ENCODE measurements at regions not wholly inside any gene's neighbourhood (a gene's known extent, or its start where the extent isn't known, plus 50 kb on each side); places are given as distances from the start of the nearest gene placed in this dataset.

DNA sequence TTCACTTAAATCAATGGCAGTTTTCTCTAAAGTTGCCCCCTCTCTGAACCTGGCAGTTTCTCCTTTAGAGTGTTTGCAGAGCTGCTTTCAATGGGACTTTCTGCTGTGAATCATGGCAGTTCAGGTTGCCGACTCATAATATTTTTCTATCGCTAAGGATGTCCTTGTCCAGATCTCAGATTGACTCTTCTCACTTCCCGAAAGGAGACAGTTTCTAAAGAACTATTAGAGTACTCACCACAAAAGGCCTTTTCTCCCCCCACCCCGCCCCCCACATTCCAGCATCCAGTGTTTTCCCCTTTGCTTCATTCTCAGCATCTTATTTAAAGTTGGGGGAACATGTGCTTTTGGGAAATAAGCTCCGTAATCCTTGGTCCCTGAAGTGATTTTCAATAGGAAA, 443.5 kb upstream of the KLF4 start:
- no peaks in the 10 kb centered on the region for H3K4me1 ChIP-seq (ENCODE audit: control insufficient read depth in 1 of 2, insufficient read depth in 2 of 2, low read length in 2 of 2)
- H3K27ac ChIP-seq (ENCODE audit: low read length) = no peak overlapping the region
- no peak overlapping the region for H3K4me3 ChIP-seq (ENCODE audit: low read depth in 1 of 2, low read length in 2 of 2)
- no peaks in the 10 kb centered on the region for H3K27me3 ChIP-seq (ENCODE audit: low read depth, low read length)
- no peaks in the 10 kb centered on the region for H3K36me3 ChIP-seq (ENCODE audit: control insufficient read depth in 1 of 2, insufficient read depth in 2 of 2, low read length in 2 of 2)
- H3K9me3 ChIP-seq (ENCODE audit: control insufficient read depth in 1 of 2, low read length in 2 of 2) = no peaks in the 10 kb centered on the region

DNA sequence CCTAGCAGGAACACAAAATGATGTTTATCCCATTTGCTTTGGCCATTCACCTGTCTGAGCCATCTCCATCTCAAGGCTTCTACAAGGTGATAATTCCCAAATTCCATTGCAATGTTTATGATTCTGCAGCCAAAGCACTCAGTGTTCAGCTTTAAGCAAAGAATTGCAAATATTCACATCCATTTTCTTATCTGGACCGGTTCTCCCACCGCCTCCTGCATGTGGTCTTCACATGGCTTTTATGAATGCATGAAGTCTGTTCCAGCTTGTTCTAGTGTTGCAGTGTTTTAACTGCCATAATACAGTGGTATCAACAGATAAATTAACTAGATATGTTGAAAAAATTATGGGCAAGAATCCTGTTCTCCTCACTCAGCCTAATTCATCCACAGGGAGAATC, 443.0 kb upstream of the KLF4 start:
- no peak overlapping the region for H3K27ac ChIP-seq (ENCODE audit: low read length)
- H3K36me3 ChIP-seq (ENCODE audit: control insufficient read depth in 1 of 2, insufficient read depth in 2 of 2, low read length in 2 of 2) = no peaks in the 10 kb centered on the region
- H3K27me3 ChIP-seq (ENCODE audit: low read depth, low read length) = no peaks in the 10 kb centered on the region
- no peak overlapping the region for H3K4me3 ChIP-seq (ENCODE audit: low read depth in 1 of 2, low read length in 2 of 2)
- H3K9me3 ChIP-seq (ENCODE audit: control insufficient read depth in 1 of 2, low read length in 2 of 2) = no peaks in the 10 kb centered on the region
- no peaks in the 10 kb centered on the region for H3K4me1 ChIP-seq (ENCODE audit: control insufficient read depth in 1 of 2, insufficient read depth in 2 of 2, low read length in 2 of 2)

DNA sequence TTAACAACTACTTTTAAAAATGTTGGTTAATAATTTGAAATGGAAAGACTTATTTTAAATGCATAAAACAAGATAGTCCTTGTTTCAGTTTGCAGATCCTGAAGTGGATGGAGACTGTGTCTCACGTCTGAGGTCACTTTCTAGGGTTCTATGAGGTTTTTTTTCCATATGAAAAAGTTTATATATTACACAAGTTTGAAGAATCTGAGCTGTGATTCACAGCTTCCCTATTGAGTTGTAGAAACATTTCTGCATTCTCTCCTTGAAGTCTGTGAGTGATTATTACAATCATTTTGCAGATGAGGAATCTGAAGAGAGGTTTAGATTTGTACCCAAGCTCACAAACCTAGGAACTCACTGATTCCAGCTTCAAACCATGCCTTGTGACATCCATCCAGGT, 442.5 kb upstream of the KLF4 start:
- H3K27me3 ChIP-seq (ENCODE audit: low read depth, low read length) = no peaks in the 10 kb centered on the region
- H3K4me3 ChIP-seq (ENCODE audit: low read depth in 1 of 2, low read length in 2 of 2) = no peak overlapping the region
- no peak overlapping the region for H3K27ac ChIP-seq (ENCODE audit: low read length)
- H3K9me3 ChIP-seq (ENCODE audit: control insufficient read depth in 1 of 2, low read length in 2 of 2) = no peaks in the 10 kb centered on the region
- H3K4me1 ChIP-seq (ENCODE audit: control insufficient read depth in 1 of 2, insufficient read depth in 2 of 2, low read length in 2 of 2) = no peaks in the 10 kb centered on the region
- no peaks in the 10 kb centered on the region for H3K36me3 ChIP-seq (ENCODE audit: control insufficient read depth in 1 of 2, insufficient read depth in 2 of 2, low read length in 2 of 2)

DNA sequence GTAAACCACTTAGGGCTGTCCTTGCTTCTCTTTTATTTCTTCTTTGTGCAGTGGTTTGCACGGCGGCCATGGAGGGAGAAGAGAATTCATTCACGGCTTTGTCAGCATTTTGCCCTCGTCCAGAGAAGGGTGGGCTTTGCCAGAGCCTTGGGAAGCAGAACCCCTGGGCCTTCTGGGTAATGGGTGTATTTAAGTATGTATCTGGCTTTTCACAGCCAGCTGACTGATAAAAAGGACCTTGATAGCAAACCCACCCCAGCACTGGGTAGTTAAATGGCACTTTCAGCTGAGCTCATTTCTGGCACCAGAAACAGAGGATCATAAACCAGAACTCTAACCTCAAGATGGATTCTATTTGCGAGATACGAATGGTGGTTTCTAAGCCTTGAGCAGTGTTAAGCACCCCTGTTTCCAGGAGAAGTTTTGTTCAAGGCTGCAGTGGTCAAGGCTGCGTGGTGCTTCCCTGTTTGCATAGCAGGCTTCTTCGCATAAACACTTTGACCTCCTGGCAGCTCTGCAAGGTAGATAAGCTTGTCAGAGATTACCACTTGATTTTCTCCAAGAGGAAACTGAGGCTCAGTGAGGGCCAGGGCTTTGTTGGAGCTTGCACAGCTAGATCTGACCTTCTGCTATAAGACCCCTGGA, 441.6 kb upstream of the KLF4 start:
- no peaks in the 10 kb centered on the region for H3K27me3 ChIP-seq (ENCODE audit: low read depth, low read length)
- no peak overlapping the region for H3K4me3 ChIP-seq (ENCODE audit: low read depth in 1 of 2, low read length in 2 of 2)
- H3K9me3 ChIP-seq (ENCODE audit: control insufficient read depth in 1 of 2, low read length in 2 of 2) = no peaks in the 10 kb centered on the region
- no peak overlapping the region for H3K27ac ChIP-seq (ENCODE audit: low read length)
- no peaks in the 10 kb centered on the region for H3K4me1 ChIP-seq (ENCODE audit: control insufficient read depth in 1 of 2, insufficient read depth in 2 of 2, low read length in 2 of 2)
- no peaks in the 10 kb centered on the region for H3K36me3 ChIP-seq (ENCODE audit: control insufficient read depth in 1 of 2, insufficient read depth in 2 of 2, low read length in 2 of 2)

DNA sequence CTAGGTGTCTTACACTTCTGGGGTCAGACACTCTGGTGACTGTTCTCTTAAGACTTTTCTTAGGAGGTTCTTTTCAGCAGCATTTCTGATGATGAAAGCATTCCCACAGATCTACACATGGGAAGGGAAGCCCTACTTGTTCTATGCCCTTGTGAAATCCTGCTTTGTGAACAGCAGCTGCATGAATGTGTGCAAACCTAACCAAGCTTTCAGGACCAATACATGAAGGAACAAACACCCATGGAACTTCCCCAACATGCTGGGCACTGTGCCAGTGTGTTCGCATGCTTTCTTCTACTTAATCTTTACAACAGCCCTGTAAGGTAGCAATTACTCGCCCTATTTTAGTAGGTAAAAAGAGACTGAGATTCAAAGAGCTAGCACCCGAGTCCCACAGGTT, 439.9 kb upstream of the KLF4 start:
- no peaks in the 10 kb centered on the region for H3K9me3 ChIP-seq (ENCODE audit: control insufficient read depth in 1 of 2, low read length in 2 of 2)
- no peak overlapping the region for H3K4me3 ChIP-seq (ENCODE audit: low read depth in 1 of 2, low read length in 2 of 2)
- no peaks in the 10 kb centered on the region for H3K4me1 ChIP-seq (ENCODE audit: control insufficient read depth in 1 of 2, insufficient read depth in 2 of 2, low read length in 2 of 2)
- H3K27ac ChIP-seq (ENCODE audit: low read length) = no peak overlapping the region
- H3K27me3 ChIP-seq (ENCODE audit: low read depth, low read length) = no peaks in the 10 kb centered on the region
- H3K36me3 ChIP-seq (ENCODE audit: control insufficient read depth in 1 of 2, insufficient read depth in 2 of 2, low read length in 2 of 2) = no peaks in the 10 kb centered on the region

DNA sequence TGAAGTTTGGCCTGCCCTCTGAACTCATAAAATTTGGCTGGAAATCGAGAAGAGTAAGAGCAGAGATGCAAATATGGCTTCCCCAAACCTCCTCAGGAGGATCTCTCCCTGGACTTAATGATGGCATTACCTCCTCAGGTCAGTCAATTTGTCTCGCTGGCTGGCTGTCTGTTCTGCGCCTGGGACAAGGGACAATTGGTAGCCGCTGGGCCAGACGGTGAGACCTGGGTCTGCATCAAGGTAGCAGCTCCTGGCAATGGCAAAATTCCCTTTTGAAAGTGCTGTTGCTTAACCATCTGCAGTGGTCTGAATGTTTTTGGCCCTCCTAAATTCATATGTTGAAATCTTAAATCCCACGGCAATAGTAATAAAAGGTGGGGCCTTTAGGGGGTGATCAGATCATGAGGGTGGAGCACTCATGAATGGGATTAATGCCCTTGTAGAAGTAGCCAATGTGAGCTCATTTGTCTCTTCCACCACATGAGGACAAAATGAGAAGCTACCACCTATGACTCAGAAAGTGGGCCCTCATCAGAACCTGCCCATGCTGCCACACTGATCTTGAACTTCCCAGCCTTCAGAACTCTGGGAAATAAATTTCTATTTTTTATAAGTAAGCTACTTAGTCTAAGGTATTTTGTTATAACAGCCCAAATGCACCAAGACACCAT, 439.3 kb upstream of the KLF4 start:
- no peak overlapping the region for H3K4me3 ChIP-seq (ENCODE audit: low read depth in 1 of 2, low read length in 2 of 2)
- no peaks in the 10 kb centered on the region for H3K4me1 ChIP-seq (ENCODE audit: control insufficient read depth in 1 of 2, insufficient read depth in 2 of 2, low read length in 2 of 2)
- no peaks in the 10 kb centered on the region for H3K27me3 ChIP-seq (ENCODE audit: low read depth, low read length)
- no peaks in the 10 kb centered on the region for H3K9me3 ChIP-seq (ENCODE audit: control insufficient read depth in 1 of 2, low read length in 2 of 2)
- H3K27ac ChIP-seq (ENCODE audit: low read length) = no peak overlapping the region
- no peaks in the 10 kb centered on the region for H3K36me3 ChIP-seq (ENCODE audit: control insufficient read depth in 1 of 2, insufficient read depth in 2 of 2, low read length in 2 of 2)

DNA sequence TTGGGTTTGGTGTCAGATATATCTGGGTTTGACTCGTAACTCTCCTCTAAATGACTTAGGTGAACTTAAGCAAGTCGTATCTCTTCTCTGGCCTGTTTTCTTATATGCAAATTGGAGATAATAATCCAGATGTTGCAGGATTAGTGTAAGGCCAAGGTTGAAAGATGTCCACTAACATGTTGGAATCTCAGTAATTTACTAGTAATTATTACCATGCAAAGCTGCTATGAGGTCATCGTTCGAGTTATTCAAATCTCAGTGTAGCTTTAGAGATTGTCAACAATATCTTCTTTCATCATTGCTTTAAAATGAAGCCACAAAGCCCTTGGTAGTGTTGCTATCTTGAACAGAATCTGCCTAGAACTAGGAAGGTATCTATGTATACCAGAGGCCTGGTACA, 437.7 kb upstream of the KLF4 start:
- H3K4me1 ChIP-seq (ENCODE audit: control insufficient read depth in 1 of 2, insufficient read depth in 2 of 2, low read length in 2 of 2) = peaks cover 0 to 3% of the 10 kb centered on the region in 2 donors
- no peak overlapping the region for H3K4me3 ChIP-seq (ENCODE audit: low read depth in 1 of 2, low read length in 2 of 2)
- no peaks in the 10 kb centered on the region for H3K9me3 ChIP-seq (ENCODE audit: control insufficient read depth in 1 of 2, low read length in 2 of 2)
- no peaks in the 10 kb centered on the region for H3K27me3 ChIP-seq (ENCODE audit: low read depth, low read length)
- no peaks in the 10 kb centered on the region for H3K36me3 ChIP-seq (ENCODE audit: control insufficient read depth in 1 of 2, insufficient read depth in 2 of 2, low read length in 2 of 2)
- no peak overlapping the region for H3K27ac ChIP-seq (ENCODE audit: low read length)

DNA sequence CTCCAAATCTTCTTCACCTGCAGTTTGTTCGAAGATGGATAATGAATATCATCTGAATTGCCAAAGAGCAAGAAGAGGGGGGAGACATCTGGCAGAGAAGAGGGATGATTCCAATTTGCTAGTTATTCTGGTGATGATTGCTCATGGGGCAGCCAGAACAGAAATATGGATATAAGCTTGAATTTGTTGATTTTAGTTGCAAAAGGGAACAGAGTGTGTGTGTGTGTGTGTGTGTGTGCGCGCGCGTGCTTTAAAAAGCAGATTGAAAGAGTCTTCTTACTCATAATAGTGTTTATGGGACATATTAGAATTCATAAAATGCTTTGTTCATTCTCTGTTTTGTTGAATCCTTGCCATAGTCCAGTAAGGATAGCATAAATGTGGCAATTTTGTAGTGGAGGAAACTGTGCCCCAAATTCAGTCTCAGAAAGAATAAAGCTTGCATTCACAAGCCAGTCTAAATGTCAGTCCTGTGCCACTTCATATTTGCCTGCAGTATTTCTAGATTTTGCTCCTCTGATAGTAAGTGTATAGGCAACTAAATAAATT, 436.3 kb upstream of the KLF4 start:
- Histone ChIP-seq H3K4me1 (ENCODE audit: control insufficient read depth in 1 of 2, insufficient read depth in 2 of 2, low read length in 2 of 2) (peaks cover 0 to 10% of the 10 kb centered on the region in 2 donors), H3K9me3 (ENCODE audit: control insufficient read depth in 1 of 2, low read length in 2 of 2) (no peaks in the 10 kb centered on the region), H3K27me3 (ENCODE audit: low read depth, low read length) (no peaks in the 10 kb centered on the region), H3K27ac (ENCODE audit: low read length) (no peak overlapping the region), H3K36me3 (ENCODE audit: control insufficient read depth in 1 of 2, insufficient read depth in 2 of 2, low read length in 2 of 2) (no peaks in the 10 kb centered on the region), H3K4me3 (ENCODE audit: low read depth in 1 of 2, low read length in 2 of 2) (no peak overlapping the region)

DNA sequence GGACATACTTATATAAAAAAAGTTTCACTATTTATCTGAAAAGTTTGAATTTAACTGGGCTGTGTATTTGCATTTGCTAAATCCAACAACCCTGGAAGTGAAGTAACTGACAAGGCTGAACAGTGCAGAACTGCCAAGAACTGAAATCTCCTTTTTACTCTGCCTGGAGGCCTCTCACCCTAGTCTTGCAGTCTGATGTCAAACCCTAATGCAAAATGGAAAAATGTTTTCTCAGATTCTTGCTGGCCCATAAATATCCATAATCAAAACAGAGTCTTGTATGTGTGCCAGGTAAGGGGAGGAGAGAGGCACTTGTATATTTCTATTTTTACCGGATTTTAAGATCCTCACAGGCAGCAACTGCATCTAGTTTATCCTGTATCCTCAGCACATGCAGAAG, 432.7 kb upstream of the KLF4 start:
- Histone ChIP-seq H3K36me3 (ENCODE audit: control insufficient read depth in 1 of 2, insufficient read depth in 2 of 2, low read length in 2 of 2) (no peaks in the 10 kb centered on the region), H3K4me3 (ENCODE audit: low read depth in 1 of 2, low read length in 2 of 2) (no peak overlapping the region), H3K4me1 (ENCODE audit: control insufficient read depth in 1 of 2, insufficient read depth in 2 of 2, low read length in 2 of 2) (peaks cover 0 to 10% of the 10 kb centered on the region in 2 donors), H3K27me3 (ENCODE audit: low read depth, low read length) (no peaks in the 10 kb centered on the region), H3K27ac (ENCODE audit: low read length) (no peak overlapping the region), H3K9me3 (ENCODE audit: control insufficient read depth in 1 of 2, low read length in 2 of 2) (no peaks in the 10 kb centered on the region)

DNA sequence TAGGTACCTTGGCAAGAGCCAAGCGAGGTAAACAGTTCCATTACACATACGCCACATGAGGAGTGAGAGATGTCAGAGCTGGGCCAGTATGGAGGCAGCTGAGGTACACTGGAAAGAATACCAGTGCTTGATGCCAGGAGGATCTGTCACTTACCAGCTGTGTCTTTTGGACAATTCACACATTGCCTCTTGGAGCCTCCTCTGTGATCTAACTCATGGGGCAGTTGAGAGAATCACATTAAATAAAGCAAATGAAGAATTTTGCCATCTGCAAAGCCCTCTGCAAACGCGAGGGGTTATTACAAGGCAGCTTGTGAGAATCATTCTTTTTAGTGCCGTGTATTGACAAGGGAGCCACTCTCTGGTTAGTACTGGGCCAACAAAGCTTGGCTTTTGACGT, 429.7 kb upstream of the KLF4 start:
- H3K9me3 ChIP-seq (ENCODE audit: control insufficient read depth in 1 of 2, low read length in 2 of 2) = no peaks in the 10 kb centered on the region
- no peak overlapping the region for H3K4me3 ChIP-seq (ENCODE audit: low read depth in 1 of 2, low read length in 2 of 2)
- H3K27me3 ChIP-seq (ENCODE audit: low read depth, low read length) = no peaks in the 10 kb centered on the region
- H3K36me3 ChIP-seq (ENCODE audit: control insufficient read depth in 1 of 2, insufficient read depth in 2 of 2, low read length in 2 of 2) = no peaks in the 10 kb centered on the region
- no peak overlapping the region for H3K27ac ChIP-seq (ENCODE audit: low read length)
- H3K4me1 ChIP-seq (ENCODE audit: control insufficient read depth in 1 of 2, insufficient read depth in 2 of 2, low read length in 2 of 2) = peaks cover 0 to 10% of the 10 kb centered on the region in 2 donors

DNA sequence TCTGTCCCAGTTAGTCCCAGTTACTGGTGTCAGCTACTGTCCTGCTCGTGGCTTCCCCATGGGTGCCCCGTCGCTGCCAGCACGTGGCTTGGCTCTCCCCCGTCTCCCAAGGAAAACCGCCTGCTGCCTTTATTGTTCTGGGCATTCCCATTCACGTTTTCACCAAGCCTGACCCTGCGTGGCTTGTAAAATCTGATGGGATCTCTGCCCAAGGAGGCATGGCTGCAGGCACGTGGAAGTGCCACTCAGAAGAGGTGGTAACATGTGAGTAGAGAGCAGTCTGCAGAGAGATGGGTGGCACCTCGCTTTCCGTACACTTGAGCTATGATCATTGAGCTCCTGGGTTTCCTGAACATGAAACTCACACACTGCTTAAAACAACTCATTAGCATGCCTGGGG, 429.2 kb upstream of the KLF4 start:
- Histone ChIP-seq H3K27ac (ENCODE audit: low read length) (no peak overlapping the region), H3K4me1 (ENCODE audit: control insufficient read depth in 1 of 2, insufficient read depth in 2 of 2, low read length in 2 of 2) (peaks cover 0 to 10% of the 10 kb centered on the region in 2 donors), H3K4me3 (ENCODE audit: low read depth in 1 of 2, low read length in 2 of 2) (no peak overlapping the region), H3K9me3 (ENCODE audit: control insufficient read depth in 1 of 2, low read length in 2 of 2) (no peaks in the 10 kb centered on the region), H3K36me3 (ENCODE audit: control insufficient read depth in 1 of 2, insufficient read depth in 2 of 2, low read length in 2 of 2) (no peaks in the 10 kb centered on the region), H3K27me3 (ENCODE audit: low read depth, low read length) (no peaks in the 10 kb centered on the region)

DNA sequence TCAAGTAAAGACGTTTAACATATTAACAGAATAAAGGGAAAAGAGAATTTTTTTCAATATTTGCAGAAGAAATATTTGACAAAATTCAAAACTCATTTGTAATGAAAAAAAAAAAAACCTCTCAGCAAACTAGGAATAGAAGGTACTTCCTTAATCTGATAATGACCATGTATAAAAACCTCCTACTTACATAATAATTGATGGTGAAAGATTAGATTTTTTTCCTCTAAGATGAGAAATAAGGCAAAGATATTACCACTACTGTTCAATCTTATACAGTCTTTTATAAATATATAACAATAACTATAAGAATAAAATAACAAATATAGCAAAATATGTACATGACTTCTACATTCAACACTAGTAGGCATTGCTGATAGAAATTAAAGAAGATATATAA, 424.6 kb upstream of the KLF4 start:
- no peaks in the 10 kb centered on the region for H3K27me3 ChIP-seq (ENCODE audit: low read depth, low read length)
- H3K4me3 ChIP-seq (ENCODE audit: low read depth in 1 of 2, low read length in 2 of 2) = no peak overlapping the region
- H3K27ac ChIP-seq (ENCODE audit: low read length) = no peak overlapping the region
- H3K4me1 ChIP-seq (ENCODE audit: control insufficient read depth in 1 of 2, insufficient read depth in 2 of 2, low read length in 2 of 2) = no peaks in the 10 kb centered on the region
- no peaks in the 10 kb centered on the region for H3K36me3 ChIP-seq (ENCODE audit: control insufficient read depth in 1 of 2, insufficient read depth in 2 of 2, low read length in 2 of 2)
- H3K9me3 ChIP-seq (ENCODE audit: control insufficient read depth in 1 of 2, low read length in 2 of 2) = peaks cover 4% of the 10 kb centered on the region in 2 donors
